DND-41 (cell line): ENCODE measurements at regions not wholly inside any gene's neighbourhood (a gene's known extent, or its start where the extent isn't known, plus 50 kb on each side); places are given as distances from the start of the nearest gene placed in this dataset.

Experiments used
- ATAC-seq: fragments of 200-7000 bp; cut with Tn5 transposase; 3 replicates; pipeline ENCODE4 v1.9.1; 2021; ENCODE audit warnings: low read depth; ENCODE audit not compliant: insufficient read depth
- DNase-seq: peaks from one replicate; pipeline ENCODE4 v3.0.0-alpha.2; 2020
- H2AFZ ChIP-seq: 2 replicates; pipeline ENCODE4 v1.6.0; 2012; ENCODE audit warnings: low read depth, low read length
- H3K27ac ChIP-seq: 2 replicates; pipeline ENCODE4 v1.5.1; 2012; ENCODE audit warnings: low read length, inconsistent platforms
- H3K27me3 ChIP-seq: fragments of 200-600 bp; sonication (generic); 2 replicates; pipeline ENCODE4 v1.6.0; 2012; ENCODE audit warnings: low read length, mild to moderate bottlenecking, inconsistent platforms; ENCODE audit not compliant: insufficient read depth, poor library complexity
- H3K36me3 ChIP-seq: 2 replicates; pipeline ENCODE4 v1.5.1; 2012; ENCODE audit warnings: low read length, inconsistent platforms; ENCODE audit not compliant: insufficient read depth
- H3K4me1 ChIP-seq: 2 replicates; pipeline ENCODE4 v1.5.1; 2012; ENCODE audit warnings: mild to moderate bottlenecking, low read length; ENCODE audit not compliant: insufficient read depth
- H3K4me2 ChIP-seq: 2 replicates; pipeline ENCODE4 v1.6.0; 2012; ENCODE audit warnings: mild to moderate bottlenecking, moderate library complexity, low read length, inconsistent platforms; ENCODE audit not compliant: insufficient read depth
- H3K4me3 ChIP-seq, 2 experiments: fragments of 200-600 bp in 1 of 2; shearing (Covaris generic) in 1 of 2; 2 replicates each; pipeline ENCODE4 v1.5.1; 2012 to 2016; ENCODE audit warnings: inconsistent platforms in 2 of 2, low read length in 2 of 2, mild to moderate bottlenecking in 2 of 2, low read depth in 1 of 2, moderate library complexity in 1 of 2
- H3K79me2 ChIP-seq: 2 replicates; pipeline ENCODE4 v1.6.0; 2012; ENCODE audit warnings: low read length, inconsistent platforms; ENCODE audit not compliant: insufficient read depth
- H3K9ac ChIP-seq: 2 replicates; pipeline ENCODE4 v1.6.0; 2012; ENCODE audit warnings: low read depth, mild to moderate bottlenecking, inconsistent platforms, low read length, moderate library complexity
- H3K9me3 ChIP-seq: 2 replicates; pipeline ENCODE4 v1.5.1; 2012; ENCODE audit warnings: low read length, moderate library complexity, mild to moderate bottlenecking, inconsistent platforms; ENCODE audit not compliant: insufficient read depth, severe bottlenecking
- H4K20me1 ChIP-seq: 2 replicates; pipeline ENCODE4 v1.6.0; 2012; ENCODE audit warnings: low read length; ENCODE audit not compliant: insufficient read depth
- EZH2 ChIP-seq: IDR thresholded peaks from 3 replicates; pipeline ENCODE4 v1.6.1; 2012; ENCODE audit warnings: borderline replicate concordance, low read depth, mild to moderate bottlenecking, moderate library complexity, low read length, inconsistent platforms; ENCODE audit not compliant: severe bottlenecking
- TF ChIP-seq, protein P1 (sequence below): IDR thresholded peaks from 2 replicates; pipeline ENCODE4 v1.5.1; 2012; ENCODE audit warnings: borderline replicate concordance, low read length, moderate library complexity, mild to moderate bottlenecking; ENCODE audit not compliant: poor library complexity, severe bottlenecking; ENCODE audit errors: extremely low read depth

DNA sequence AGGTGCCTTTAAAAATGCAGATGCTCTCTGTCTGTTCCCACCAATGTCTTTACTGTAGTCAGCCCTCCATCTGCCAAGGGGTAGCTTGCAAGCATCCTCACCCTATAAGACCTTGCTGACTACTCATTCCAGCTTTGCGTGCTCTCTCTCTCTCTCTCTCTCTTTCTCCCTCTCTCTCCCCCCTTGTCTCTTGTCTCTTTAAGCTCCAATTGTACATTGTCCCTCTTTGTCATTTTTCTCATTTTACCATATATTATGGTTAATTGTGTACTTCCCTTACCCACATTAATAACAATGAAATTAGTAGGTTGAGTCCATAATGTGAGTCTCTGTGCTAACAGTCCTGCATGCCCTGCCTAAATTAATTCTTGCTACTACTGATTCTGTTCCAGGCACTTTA lies 350.2 kb upstream of the CDH4 start:
- Histone ChIP-seq H3K4me3 (no peak overlapping the region), H3K79me2 (no peaks in the 10 kb centered on the region), H3K36me3 (no peaks in the 10 kb centered on the region), H3K4me2 (no peak overlapping the region), H3K27me3 (no peaks in the 10 kb centered on the region), H3K9ac (no peak overlapping the region), H3K27ac (no peak overlapping the region), H3K4me1 (peaks cover 11% of the 10 kb centered on the region), H2AFZ (no peak overlapping the region), H4K20me1 (no peaks in the 10 kb centered on the region), H3K9me3 (peaks cover 5% of the 10 kb centered on the region)
- no peak for DNase-seq
- ATAC-seq, result no peak
- no peak for TF ChIP-seq EZH2
- TF ChIP-seq, protein P1, sequence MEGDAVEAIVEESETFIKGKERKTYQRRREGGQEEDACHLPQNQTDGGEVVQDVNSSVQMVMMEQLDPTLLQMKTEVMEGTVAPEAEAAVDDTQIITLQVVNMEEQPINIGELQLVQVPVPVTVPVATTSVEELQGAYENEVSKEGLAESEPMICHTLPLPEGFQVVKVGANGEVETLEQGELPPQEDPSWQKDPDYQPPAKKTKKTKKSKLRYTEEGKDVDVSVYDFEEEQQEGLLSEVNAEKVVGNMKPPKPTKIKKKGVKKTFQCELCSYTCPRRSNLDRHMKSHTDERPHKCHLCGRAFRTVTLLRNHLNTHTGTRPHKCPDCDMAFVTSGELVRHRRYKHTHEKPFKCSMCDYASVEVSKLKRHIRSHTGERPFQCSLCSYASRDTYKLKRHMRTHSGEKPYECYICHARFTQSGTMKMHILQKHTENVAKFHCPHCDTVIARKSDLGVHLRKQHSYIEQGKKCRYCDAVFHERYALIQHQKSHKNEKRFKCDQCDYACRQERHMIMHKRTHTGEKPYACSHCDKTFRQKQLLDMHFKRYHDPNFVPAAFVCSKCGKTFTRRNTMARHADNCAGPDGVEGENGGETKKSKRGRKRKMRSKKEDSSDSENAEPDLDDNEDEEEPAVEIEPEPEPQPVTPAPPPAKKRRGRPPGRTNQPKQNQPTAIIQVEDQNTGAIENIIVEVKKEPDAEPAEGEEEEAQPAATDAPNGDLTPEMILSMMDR, result no peak

DNA sequence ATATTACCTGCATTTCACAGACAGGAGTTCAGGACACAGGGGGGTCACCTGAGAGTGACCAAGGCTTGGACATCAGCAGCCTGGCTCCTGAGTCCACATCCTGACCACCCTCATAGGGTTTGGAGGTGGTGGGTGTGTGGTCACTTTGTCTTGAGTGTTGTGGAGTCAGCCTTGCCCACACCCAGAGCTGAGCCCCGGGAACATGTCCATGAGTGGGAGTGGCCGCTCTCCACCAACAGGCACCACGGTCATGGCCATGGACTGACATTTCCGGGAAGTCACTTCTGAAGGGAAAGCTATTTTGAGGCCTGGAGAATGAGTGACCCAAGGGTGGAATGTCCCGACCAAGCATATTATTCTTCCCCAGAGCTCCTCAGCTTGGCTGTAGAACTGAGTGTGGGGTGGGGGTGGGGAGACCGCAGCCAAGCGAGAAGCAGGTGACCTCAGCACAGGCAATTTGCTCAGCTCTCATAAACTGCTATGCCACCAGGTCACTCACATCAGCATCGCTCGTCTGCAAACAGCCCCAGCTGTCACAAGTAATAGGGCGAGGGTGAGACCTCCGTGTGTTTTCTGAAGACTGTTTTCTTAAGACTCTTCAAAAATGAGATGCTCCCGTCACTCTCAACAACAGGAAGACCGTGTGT lies 348.6 kb upstream of the CDH4 start:
- TF ChIP-seq, protein P1, result no peak
- TF ChIP-seq EZH2, result no peak
- Histone ChIP-seq H3K4me3 (no peak overlapping the region), H3K9me3 (peaks cover 5% of the 10 kb centered on the region), H2AFZ (no peak overlapping the region), H3K4me1 (peaks cover 11% of the 10 kb centered on the region), H3K79me2 (no peaks in the 10 kb centered on the region), H3K9ac (no peak overlapping the region), H4K20me1 (no peaks in the 10 kb centered on the region), H3K36me3 (no peaks in the 10 kb centered on the region), H3K4me2 (no peak overlapping the region), H3K27me3 (no peaks in the 10 kb centered on the region), H3K27ac (no peak overlapping the region)
- DNase-seq (no peak), ATAC-seq (no peak)

GRCh38 chr20:60904730-60905129 lies 347.3 kb upstream of the CDH4 start:
- Histone ChIP-seq H3K4me2 (no peak overlapping the region), H3K79me2 (no peaks in the 10 kb centered on the region), H3K4me1 (peaks cover 11% of the 10 kb centered on the region), H3K27me3 (no peaks in the 10 kb centered on the region), H3K4me3 (no peak overlapping the region), H3K36me3 (no peaks in the 10 kb centered on the region), H3K9ac (no peak overlapping the region), H2AFZ (0 out of 2 replicates have a peak overlapping the region, but pooled peaks have one; percentile 12), H3K9me3 (peaks cover 5% of the 10 kb centered on the region), H4K20me1 (no peaks in the 10 kb centered on the region), H3K27ac (peak overlapping the region; percentile 24)
- ATAC-seq (no peak; the same call in 2 of the 3 replicates), DNase-seq (no peak)
- no peak for TF ChIP-seq EZH2
- TF ChIP-seq, protein P1, result no peak

DNA sequence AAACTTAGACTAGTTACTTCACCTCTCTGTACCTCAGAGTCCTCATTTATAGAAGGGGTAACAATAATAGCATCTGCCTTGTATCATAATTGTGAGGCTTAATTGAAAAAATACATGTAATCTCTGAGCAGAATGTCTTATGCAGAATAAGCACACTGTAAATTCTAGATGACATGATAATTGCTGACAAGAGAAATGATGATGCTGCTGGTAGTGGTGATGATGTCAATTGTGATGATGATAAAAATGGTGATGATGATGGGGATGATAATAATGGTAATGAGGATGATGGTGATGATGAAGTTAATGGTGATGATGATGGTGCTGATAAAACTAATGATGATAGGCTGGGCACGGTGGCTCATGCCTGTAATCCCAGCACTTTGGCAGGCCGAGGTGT lies 346.1 kb upstream of the CDH4 start:
- Histone ChIP-seq H4K20me1 (no peaks in the 10 kb centered on the region), H3K4me2 (no peak overlapping the region), H3K36me3 (no peaks in the 10 kb centered on the region), H3K9me3 (peaks cover 5% of the 10 kb centered on the region), H3K9ac (no peak overlapping the region), H3K4me3 (no peak overlapping the region), H3K4me1 (peaks cover 11% of the 10 kb centered on the region), H3K27me3 (no peaks in the 10 kb centered on the region), H3K27ac (no peak overlapping the region), H3K79me2 (no peaks in the 10 kb centered on the region), H2AFZ (no peak overlapping the region)
- no peak for DNase-seq
- TF ChIP-seq, protein P1, result no peak
- TF ChIP-seq EZH2, result no peak
- no peak for ATAC-seq
